NCI-H1105 treated with DMSO at 0.1 percent for 48 hours (cell line): ENCODE measurements at regions not wholly inside any gene's neighbourhood (a gene's known extent, or its start where the extent isn't known, plus 50 kb on each side); places are given as distances from the start of the nearest gene placed in this dataset.
"Not testable (repeated sequence)": the region's sequence is repeated elsewhere in the genome, so short reads cannot be mapped to it uniquely, and the experiment has no call there.

ENCODE experiments used
- DNase-seq: peaks from one replicate; lab custom pipeline; 2025; lab: John Stamatoyannopoulos, UW

GRCh38 chr13:44848920-44849676 is 140.2 kb downstream of the NUFIP1 start:
- no peak for DNase-seq

- not testable (repeated sequence) for DNase-seq
These were observed 143.8 kb downstream of the NUFIP1 start for GRCh38 chr13:44845281-44846058.

- DNase-seq = no peak
These were observed 144.5 kb downstream of the NUFIP1 start for GRCh38 chr13:44844786-44845185.

- no peak for DNase-seq
These were observed 145.9 kb downstream of the NUFIP1 start for GRCh38 chr13:44843403-44843802.

- no peak for DNase-seq
These were observed 147.1 kb downstream of the NUFIP1 start for GRCh38 chr13:44842158-44842557.

GRCh38 chr13:44840131-44840530 is 149.1 kb downstream of the NUFIP1 start:
- no peak for DNase-seq

GRCh38 chr13:44837250-44837649 is 152.0 kb downstream of the NUFIP1 start:
- DNase-seq = no peak

- no peak for DNase-seq
These were observed 154.9 kb downstream of the NUFIP1 start for GRCh38 chr13:44834404-44834803.

GRCh38 chr13:44833626-44834025 is 155.6 kb downstream of the NUFIP1 start:
- DNase-seq = no peak

- no peak for DNase-seq
These were observed 156.1 kb downstream of the NUFIP1 start for GRCh38 chr13:44833139-44833538.

- DNase-seq = no peak
These were observed 162.5 kb downstream of the NUFIP1 start for GRCh38 chr13:44826591-44827350.

- DNase-seq = no peak
These were observed 163.3 kb downstream of the NUFIP1 start for GRCh38 chr13:44825953-44826352.

GRCh38 chr13:44823555-44823954 is 165.7 kb downstream of the NUFIP1 start:
- not testable (repeated sequence) for DNase-seq

- no peak for DNase-seq
These were observed 167.0 kb downstream of the NUFIP1 start for GRCh38 chr13:44822291-44822690.

- no peak for DNase-seq
These were observed 169.5 kb downstream of the NUFIP1 start for GRCh38 chr13:44819772-44820171.

- DNase-seq = no peak
These were observed 170.0 kb downstream of the NUFIP1 start for GRCh38 chr13:44819245-44819644.

GRCh38 chr13:44818428-44818827 is 170.8 kb downstream of the NUFIP1 start:
- no peak for DNase-seq

- no peak for DNase-seq
These were observed 171.3 kb downstream of the NUFIP1 start for GRCh38 chr13:44818016-44818415.

- no peak for DNase-seq
These were observed 172.1 kb downstream of the NUFIP1 start for GRCh38 chr13:44817131-44817671.

GRCh38 chr13:44816701-44817100 is 172.6 kb downstream of the NUFIP1 start:
- no peak for DNase-seq

GRCh38 chr13:44815623-44816022 is 173.6 kb downstream of the NUFIP1 start:
- no peak for DNase-seq

GRCh38 chr13:44814836-44815235 is 174.4 kb downstream of the NUFIP1 start:
- DNase-seq = no peak
